K562 (cell line): ENCODE measurements at regions not wholly inside any gene's neighbourhood (a gene's known extent, or its start where the extent isn't known, plus 50 kb on each side); places are given as distances from the start of the nearest gene placed in this dataset.

ENCODE experiments used
- CREM ChIP-seq: IDR thresholded peaks from 2 replicates; pipeline ENCODE4 v1.6.1; 2014; ENCODE audit warnings: antibody characterized with exemption, low read depth
- HDAC6 ChIP-seq: IDR thresholded peaks from 2 replicates; pipeline ENCODE4 v1.6.1; 2012; ENCODE audit warnings: low read depth, mild to moderate bottlenecking, control low read depth, inconsistent platforms, low read length, moderate library complexity
- JUN ChIP-seq, 2 experiments: sonication (generic) in 1 of 2; formaldehyde crosslinking in 1 of 2; IDR thresholded peaks; 2 replicates each; pipeline versions ENCODE4 v1.6.1 to v1.8.0; 2012 to 2022; ENCODE audit warnings: borderline replicate concordance in 2 of 2, mild to moderate bottlenecking in 2 of 2, improper control_type of control experiment in 1 of 2, low read depth in 1 of 2, low read length in 1 of 2, missing genetic modification reagents in 1 of 2
- MLX ChIP-seq, 2 experiments: fragments of 450-650 bp in 1 of 2; sonication (generic) in 1 of 2; formaldehyde crosslinking; conservative IDR thresholded peaks; 2 replicates each; pipeline versions ENCODE4 v1.4.0 to v1.8.1; 2020 to 2022; ENCODE audit warnings: mild to moderate bottlenecking in 1 of 2, missing genetic modification reagents in 1 of 2
- POLR2H ChIP-seq: IDR thresholded peaks from 2 replicates; pipeline ENCODE4 v1.6.1; 2016; ENCODE audit warnings: missing genetic modification characterization, low read depth, mild to moderate bottlenecking, control low read depth, missing compliant biosample characterization, moderate library complexity
- RERE ChIP-seq: sonication (generic); formaldehyde crosslinking; IDR thresholded peaks from 2 replicates; pipeline ENCODE4 v1.8.0; 2023; ENCODE audit warnings: missing genetic modification reagents, mild to moderate bottlenecking, borderline replicate concordance
- SOX6 ChIP-seq: fragments of 450-650 bp; IDR thresholded peaks from 2 replicates; pipeline ENCODE4 v1.6.1; 2014; ENCODE audit warnings: mild to moderate bottlenecking
- TFAP4 ChIP-seq: sonication (generic); formaldehyde crosslinking; IDR thresholded peaks from 2 replicates; pipeline ENCODE4 v1.8.0; 2022; ENCODE audit warnings: missing genetic modification reagents, mild to moderate bottlenecking, moderate library complexity, borderline replicate concordance
- YY1 ChIP-seq, 3 experiments: IDR thresholded peaks; 2 replicates each; pipeline ENCODE4 v1.6.1; 2011; ENCODE audit warnings: low read length in 2 of 3, mild to moderate bottlenecking in 2 of 3, moderate library complexity in 2 of 3, borderline replicate concordance in 1 of 3, control low read depth in 1 of 3, low read depth in 1 of 3; ENCODE audit not compliant: insufficient read depth in 3 of 3, insufficient replicate concordance in 2 of 3, control insufficient read depth in 1 of 3, insufficient read length in 1 of 3; ENCODE audit errors: extremely low read depth in 1 of 3
- ZNF133 ChIP-seq: fragments of 250-450 bp; sonication (Bioruptor Pico); IDR thresholded peaks from 2 replicates; pipeline ENCODE4 v1.4.0; 2020; ENCODE audit warnings: mild to moderate bottlenecking
- ZNF217 ChIP-seq: sonication (generic); formaldehyde crosslinking; IDR thresholded peaks from 2 replicates; pipeline ENCODE4 v1.8.0; 2022; ENCODE audit warnings: mild to moderate bottlenecking, missing genetic modification reagents
- ZNF584 ChIP-seq: fragments of 200-800 bp; sonication (Bioruptor generic); IDR thresholded peaks from 2 replicates; pipeline ENCODE4 v1.6.1; 2016; ENCODE audit warnings: low read depth, mild to moderate bottlenecking, missing genetic modification characterization, missing compliant biosample characterization
- ZNF644 ChIP-seq: fragments of 200-800 bp; sonication (Bioruptor generic); IDR thresholded peaks from 2 replicates; pipeline ENCODE4 v1.6.1; 2016; ENCODE audit warnings: low read depth, missing genetic modification characterization, missing compliant biosample characterization
- ZNF707 ChIP-seq: fragments of 250-450 bp; sonication (Bioruptor Pico); conservative IDR thresholded peaks from 2 replicates; pipeline ENCODE4 v1.8.0; 2022; ENCODE audit warnings: inconsistent platforms, mild to moderate bottlenecking, moderate library complexity

GRCh38 chr4:163611182-163611581, 116.7 kb downstream of the TMA16 start (continued):
- TF ChIP-seq RERE (CRISPR knock-in tag) (no peak), JUN (IDR thresholded peaks at IDR 0.05; ENCODE audit: borderline replicate concordance, low read depth, low read length) (no peak), JUN (CRISPR knock-in tag; IDR thresholded peaks at IDR 0.05; ENCODE audit: borderline replicate concordance) (no peak), TFAP4 (CRISPR knock-in tag) (no peak), ZNF133 (no peak), ZNF584 (CRISPR knock-in tag) (no peak), SOX6 (no peak), ZNF644 (tag) (no peak), POLR2H (tag) (no peak), MLX (CRISPR knock-in tag; conservative IDR thresholded peaks at IDR 0.05) (no peak), ZNF217 (no peak), HDAC6 (no peak), YY1 (IDR thresholded peaks at IDR 0.05; ENCODE audit: borderline replicate concordance in 1 of 3, control insufficient read depth in 1 of 3, extremely low read depth in 1 of 3, insufficient read depth in 3 of 3, insufficient read length in 1 of 3, insufficient replicate concordance in 2 of 3, low read depth in 1 of 3, low read length in 2 of 3) (no peak), ZNF707 (CRISPR knock-in tag) (no peak), CREM (no peak)
